Keratinocyte (primary cell): ENCODE measurements at regions not wholly inside any gene's neighbourhood (a gene's known extent, or its start where the extent isn't known, plus 50 kb on each side); places are given as distances from the start of the nearest gene placed in this dataset.

Experiments
- CTCF ChIP-seq, 3 experiments: IDR thresholded peaks in 1 of 3; conservative IDR thresholded peaks in 1 of 3; optimal IDR thresholded peaks in 1 of 3; 2 replicates in 2 of 3; 3 replicates in 1 of 3; pipeline versions ENCODE3 to v1.5.1; 2011; ENCODE audit warnings: low read length in 3 of 3, mild to moderate bottlenecking in 3 of 3, moderate library complexity in 2 of 3, control low read depth in 1 of 3, inconsistent platforms in 1 of 3; ENCODE audit not compliant: insufficient read depth in 2 of 3; ENCODE audit errors: extremely low read depth in 1 of 3
- EZH2 ChIP-seq: IDR thresholded peaks from one replicate; pipeline ENCODE4 v1.6.1; 2012; ENCODE audit warnings: inconsistent platforms, mild to moderate bottlenecking, low read length, moderate library complexity

- TF ChIP-seq CTCF (optimal IDR thresholded peaks at IDR 0.05 in 1 of 3, IDR thresholded peaks at IDR 0.05 in 1 of 3, conservative IDR thresholded peaks at IDR 0.05 in 1 of 3; ENCODE audit: extremely low read depth in 1 of 3, insufficient read depth in 2 of 3, low read length in 3 of 3) (no peak), EZH2 (no peak)
Observed at GRCh38 chr2:120587279-120587996, 148.2 kb upstream of the GLI2 start.
